ENCODE measurements at regions not wholly inside any gene's neighbourhood (a gene's known extent, or its start where the extent isn't known, plus 50 kb on each side); places are given as distances from the start of the nearest gene placed in this dataset.

DNA sequence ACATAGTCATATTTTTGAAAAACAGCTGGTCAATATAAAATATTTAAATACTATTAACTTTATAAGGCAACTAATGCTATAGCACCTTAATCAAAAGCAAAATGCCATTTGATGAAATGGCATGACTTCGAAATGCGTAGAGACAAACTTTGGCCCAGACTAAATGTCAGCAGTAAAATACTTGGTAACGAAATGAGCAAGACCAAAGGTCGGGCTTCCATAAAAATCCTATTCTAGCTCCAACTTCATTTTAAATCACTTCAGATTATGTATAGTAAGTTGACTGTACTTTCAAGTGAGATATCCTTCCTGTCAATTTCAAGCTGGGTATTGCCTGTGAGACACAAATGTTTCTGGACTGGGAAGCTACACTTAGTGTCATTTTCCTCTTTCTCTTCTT, 805.4 kb upstream of the ZNF608 start:
- TF ChIP-seq NFIC (IDR thresholded peaks at IDR 0.05) (no peak), RAD21 (IDR thresholded peaks at IDR 0.05; ENCODE audit: low read depth) (no peak), FOXM1 (IDR thresholded peaks at IDR 0.05; ENCODE audit: borderline replicate concordance, low read depth) (no peak)
- TF ChIP-seq, protein P1, sequence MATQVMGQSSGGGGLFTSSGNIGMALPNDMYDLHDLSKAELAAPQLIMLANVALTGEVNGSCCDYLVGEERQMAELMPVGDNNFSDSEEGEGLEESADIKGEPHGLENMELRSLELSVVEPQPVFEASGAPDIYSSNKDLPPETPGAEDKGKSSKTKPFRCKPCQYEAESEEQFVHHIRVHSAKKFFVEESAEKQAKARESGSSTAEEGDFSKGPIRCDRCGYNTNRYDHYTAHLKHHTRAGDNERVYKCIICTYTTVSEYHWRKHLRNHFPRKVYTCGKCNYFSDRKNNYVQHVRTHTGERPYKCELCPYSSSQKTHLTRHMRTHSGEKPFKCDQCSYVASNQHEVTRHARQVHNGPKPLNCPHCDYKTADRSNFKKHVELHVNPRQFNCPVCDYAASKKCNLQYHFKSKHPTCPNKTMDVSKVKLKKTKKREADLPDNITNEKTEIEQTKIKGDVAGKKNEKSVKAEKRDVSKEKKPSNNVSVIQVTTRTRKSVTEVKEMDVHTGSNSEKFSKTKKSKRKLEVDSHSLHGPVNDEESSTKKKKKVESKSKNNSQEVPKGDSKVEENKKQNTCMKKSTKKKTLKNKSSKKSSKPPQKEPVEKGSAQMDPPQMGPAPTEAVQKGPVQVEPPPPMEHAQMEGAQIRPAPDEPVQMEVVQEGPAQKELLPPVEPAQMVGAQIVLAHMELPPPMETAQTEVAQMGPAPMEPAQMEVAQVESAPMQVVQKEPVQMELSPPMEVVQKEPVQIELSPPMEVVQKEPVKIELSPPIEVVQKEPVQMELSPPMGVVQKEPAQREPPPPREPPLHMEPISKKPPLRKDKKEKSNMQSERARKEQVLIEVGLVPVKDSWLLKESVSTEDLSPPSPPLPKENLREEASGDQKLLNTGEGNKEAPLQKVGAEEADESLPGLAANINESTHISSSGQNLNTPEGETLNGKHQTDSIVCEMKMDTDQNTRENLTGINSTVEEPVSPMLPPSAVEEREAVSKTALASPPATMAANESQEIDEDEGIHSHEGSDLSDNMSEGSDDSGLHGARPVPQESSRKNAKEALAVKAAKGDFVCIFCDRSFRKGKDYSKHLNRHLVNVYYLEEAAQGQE (IDR thresholded peaks at IDR 0.05; ENCODE audit: low read depth): no peak
- TF ChIP-seq, protein P2, sequence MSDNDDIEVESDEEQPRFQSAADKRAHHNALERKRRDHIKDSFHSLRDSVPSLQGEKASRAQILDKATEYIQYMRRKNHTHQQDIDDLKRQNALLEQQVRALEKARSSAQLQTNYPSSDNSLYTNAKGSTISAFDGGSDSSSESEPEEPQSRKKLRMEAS (IDR thresholded peaks at IDR 0.05): no peak
